22Rv1 (cell line): ENCODE measurements at regions not wholly inside any gene's neighbourhood (a gene's known extent, or its start where the extent isn't known, plus 50 kb on each side); places are given as distances from the start of the nearest gene placed in this dataset.

Experiments used
- H3K27ac ChIP-seq: fragments of 450-650 bp; 2 replicates; pipeline ENCODE4 v1.5.1; 2017
- ZFX ChIP-seq: fragments of 450-650 bp; IDR thresholded peaks from 2 replicates; pipeline ENCODE4 v1.6.1; 2017; ENCODE audit warnings: antibody characterized with exemption, borderline replicate concordance
- TF ChIP-seq, protein P1 (sequence below): fragments of 450-650 bp; IDR thresholded peaks from 2 replicates; pipeline ENCODE4 v1.5.1; 2017; ENCODE audit warnings: mild to moderate bottlenecking

DNA sequence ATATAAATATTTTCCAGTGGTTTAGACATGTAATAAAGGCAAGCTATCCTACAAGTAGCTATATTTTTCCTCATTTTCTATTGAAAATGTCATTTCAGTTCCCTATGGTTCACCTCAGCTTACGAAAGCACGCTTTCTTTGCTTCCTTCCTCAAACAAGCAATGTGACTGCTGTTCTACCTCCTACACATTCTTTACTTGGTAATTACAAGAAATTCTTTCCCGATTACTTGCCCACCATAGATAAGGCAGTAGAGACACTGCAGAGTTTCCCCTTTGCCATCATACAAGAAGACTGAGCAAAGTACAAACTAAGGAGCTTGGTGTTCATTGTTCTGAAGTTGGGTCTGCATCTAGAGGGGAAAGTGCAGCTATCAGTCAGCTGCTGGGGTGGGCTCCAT, 249.4 kb downstream of the CRPPA start:
- no peak overlapping the region for H3K27ac ChIP-seq
- no peak for TF ChIP-seq ZFX
- TF ChIP-seq, protein P1, sequence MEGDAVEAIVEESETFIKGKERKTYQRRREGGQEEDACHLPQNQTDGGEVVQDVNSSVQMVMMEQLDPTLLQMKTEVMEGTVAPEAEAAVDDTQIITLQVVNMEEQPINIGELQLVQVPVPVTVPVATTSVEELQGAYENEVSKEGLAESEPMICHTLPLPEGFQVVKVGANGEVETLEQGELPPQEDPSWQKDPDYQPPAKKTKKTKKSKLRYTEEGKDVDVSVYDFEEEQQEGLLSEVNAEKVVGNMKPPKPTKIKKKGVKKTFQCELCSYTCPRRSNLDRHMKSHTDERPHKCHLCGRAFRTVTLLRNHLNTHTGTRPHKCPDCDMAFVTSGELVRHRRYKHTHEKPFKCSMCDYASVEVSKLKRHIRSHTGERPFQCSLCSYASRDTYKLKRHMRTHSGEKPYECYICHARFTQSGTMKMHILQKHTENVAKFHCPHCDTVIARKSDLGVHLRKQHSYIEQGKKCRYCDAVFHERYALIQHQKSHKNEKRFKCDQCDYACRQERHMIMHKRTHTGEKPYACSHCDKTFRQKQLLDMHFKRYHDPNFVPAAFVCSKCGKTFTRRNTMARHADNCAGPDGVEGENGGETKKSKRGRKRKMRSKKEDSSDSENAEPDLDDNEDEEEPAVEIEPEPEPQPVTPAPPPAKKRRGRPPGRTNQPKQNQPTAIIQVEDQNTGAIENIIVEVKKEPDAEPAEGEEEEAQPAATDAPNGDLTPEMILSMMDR = no peak

DNA sequence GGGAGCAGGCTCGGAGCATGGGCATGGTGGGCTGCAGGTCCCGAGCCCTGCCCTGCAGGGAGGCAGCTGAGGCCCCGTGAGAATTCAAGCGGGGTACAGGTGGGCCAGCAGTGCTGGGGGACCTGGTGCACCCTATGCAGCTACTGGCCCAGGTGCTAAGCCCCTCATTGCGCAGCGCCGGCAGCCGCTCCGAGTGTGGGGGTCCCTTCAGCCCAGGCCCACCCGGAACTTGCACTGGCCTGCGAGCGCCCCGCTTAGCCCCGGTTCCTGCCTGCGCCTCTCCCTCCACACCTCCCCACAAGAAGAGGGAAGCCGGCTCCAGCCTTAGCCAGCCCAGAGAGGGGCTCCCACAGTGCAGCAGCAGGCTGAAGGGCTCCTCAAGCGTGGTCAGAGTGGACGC, 250.7 kb downstream of the CRPPA start:
- no peak for TF ChIP-seq ZFX
- no peak overlapping the region for H3K27ac ChIP-seq

DNA sequence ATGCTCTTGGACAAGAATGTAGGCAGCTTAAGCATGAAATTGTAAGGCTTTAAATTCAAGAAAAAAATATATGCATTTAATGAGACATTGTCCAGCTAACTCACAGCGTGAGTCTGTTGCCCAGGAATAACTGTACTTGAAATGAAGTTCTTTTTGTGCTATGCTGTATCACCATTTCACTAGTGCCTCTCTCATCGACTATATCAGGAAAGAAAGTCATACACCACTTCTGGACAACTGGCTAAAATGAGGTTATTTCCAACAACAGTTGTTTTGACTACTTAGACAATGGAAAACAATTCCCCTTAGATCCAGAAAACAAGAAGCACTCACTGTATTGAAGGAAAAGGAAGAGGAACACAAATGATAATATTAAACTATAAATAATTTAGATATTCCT, 251.8 kb downstream of the CRPPA start:
- no peak overlapping the region for H3K27ac ChIP-seq
- TF ChIP-seq, protein P1 = no peak
- TF ChIP-seq ZFX = no peak

DNA sequence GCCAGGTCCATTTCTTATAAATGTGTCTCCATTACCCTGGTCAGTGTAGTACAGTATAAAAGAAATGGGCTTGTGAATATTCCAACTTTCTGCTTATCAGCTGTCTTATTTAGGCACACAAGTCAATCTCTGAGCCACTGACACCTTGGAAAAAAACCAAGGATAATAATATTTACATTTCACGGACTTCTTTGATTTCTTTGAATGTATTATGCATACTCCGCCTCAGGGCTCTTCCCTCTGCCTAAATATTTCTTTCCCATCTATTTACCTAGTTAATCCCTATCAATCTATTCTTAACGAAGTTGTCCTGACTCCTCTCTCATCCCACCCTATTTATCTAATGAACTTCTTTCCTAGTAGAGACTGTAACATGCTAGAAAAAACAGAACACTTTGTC, 253.8 kb downstream of the CRPPA start:
- no peak for TF ChIP-seq ZFX
- TF ChIP-seq, protein P1 = no peak

DNA sequence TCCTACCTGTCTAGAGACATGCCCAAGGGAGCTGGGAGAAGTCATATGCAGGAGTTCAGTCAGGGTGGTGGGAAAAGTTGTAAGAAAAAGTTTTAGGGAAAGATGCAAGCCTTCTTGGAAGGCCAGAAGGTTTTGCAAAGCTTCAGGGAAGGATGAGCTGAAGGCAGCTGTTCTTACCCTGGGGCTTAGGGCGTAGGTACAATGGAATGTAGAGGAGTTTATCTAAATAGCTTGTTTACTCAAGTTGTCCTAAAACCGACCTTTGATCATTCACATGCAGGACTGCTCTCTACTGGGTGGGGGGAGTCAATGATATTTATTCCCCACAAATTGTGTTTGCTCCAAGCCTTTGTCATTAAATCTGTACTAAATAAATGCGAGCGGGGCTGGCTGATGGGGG, 277.0 kb downstream of the CRPPA start:
- TF ChIP-seq, protein P1 = no peak
- no peak for TF ChIP-seq ZFX
- no peak overlapping the region for H3K27ac ChIP-seq

More for the DNA sequence above, 253.8 kb downstream of the CRPPA start:
- no peak overlapping the region for H3K27ac ChIP-seq

DNA sequence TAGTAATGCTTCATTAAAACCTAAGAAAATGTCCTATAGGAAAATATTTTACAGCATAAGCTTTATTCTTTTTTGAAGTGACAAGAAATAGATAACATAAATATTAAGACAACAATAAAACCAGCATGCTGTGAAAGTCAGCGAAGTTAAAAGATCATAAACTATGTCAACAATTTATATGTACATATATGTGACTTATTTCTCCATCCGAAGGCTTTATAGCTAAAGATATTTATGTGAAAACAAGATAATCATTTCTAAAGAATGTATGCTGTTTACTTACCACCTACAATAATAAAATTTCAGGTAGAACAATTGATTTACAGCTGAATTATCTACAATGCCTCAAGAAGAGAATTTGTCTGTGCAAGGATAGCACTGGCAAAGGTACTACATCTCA, 283.4 kb downstream of the CRPPA start:
- TF ChIP-seq ZFX = no peak
- TF ChIP-seq, protein P1 = no peak
- H3K27ac ChIP-seq = no peak overlapping the region

DNA sequence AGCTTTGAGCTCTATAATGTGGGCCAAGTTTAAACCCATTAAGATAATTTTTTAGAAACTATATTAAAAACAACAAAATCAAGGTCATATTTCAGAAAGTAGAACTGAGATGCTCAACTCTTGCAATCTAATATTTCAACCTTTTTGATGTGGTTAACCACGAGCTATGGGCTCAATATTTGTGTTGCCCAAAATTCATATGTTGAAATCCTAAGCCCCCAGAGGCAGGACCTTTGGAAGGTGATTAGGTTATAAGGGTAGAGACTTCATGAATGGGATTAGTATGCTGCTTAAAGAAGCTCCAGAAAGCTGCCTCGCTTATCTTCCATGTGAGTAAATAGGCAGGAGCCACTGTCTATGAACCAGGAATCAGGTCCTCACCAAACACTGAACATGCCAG, 284.4 kb downstream of the CRPPA start:
- no peak overlapping the region for H3K27ac ChIP-seq
- TF ChIP-seq, protein P1 = no peak
- no peak for TF ChIP-seq ZFX

DNA sequence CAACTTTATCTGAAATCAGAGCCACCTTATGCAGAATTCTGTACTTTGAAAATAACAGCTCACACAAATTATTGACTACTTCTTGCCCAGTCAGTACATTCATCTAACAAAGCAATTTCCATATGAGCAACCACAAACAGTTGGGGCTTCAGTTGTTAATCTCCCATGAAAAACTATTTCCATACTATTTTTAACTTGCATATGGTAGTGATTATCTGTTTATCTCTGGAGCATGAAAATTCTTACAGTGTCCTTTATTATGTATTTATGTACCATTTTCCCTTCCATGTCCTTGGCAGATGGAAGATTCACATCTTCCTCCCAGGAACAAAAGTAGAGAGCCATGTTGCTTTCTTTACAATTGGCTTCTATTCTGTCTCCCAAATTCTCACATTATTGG, 285.7 kb downstream of the CRPPA start:
- no peak overlapping the region for H3K27ac ChIP-seq
- TF ChIP-seq, protein P1 = no peak
- no peak for TF ChIP-seq ZFX
